Liver (tissue), 3 donors: ENCODE measurements at regions not wholly inside any gene's neighbourhood (a gene's known extent, or its start where the extent isn't known, plus 50 kb on each side); places are given as distances from the start of the nearest gene placed in this dataset.
"Not testable (repeated sequence)": the region's sequence is repeated elsewhere in the genome, so short reads cannot be mapped to it uniquely, and the experiment has no call there.

Source experiments
- FOXA1 ChIP-seq: IDR thresholded peaks from 2 replicates; pipeline ENCODE4 v1.6.1; 2016; ENCODE audit warnings: antibody characterized with exemption
- GABPA ChIP-seq, 2 donors: IDR thresholded peaks in 1 of 2; conservative IDR thresholded peaks in 1 of 2; 2 replicates each; pipeline ENCODE4 v1.6.1; 2016; ENCODE audit warnings: antibody characterized with exemption in 2 of 2, mild to moderate bottlenecking in 1 of 2, moderate library complexity in 1 of 2
- RAD21 ChIP-seq, 2 donors: IDR thresholded peaks; 2 replicates each; pipeline ENCODE4 v1.6.1; 2016; ENCODE audit warnings: antibody characterized with exemption in 2 of 2, mild to moderate bottlenecking in 2 of 2
- TAF1 ChIP-seq: conservative IDR thresholded peaks from 2 replicates; pipeline ENCODE4 v1.6.1; 2016; ENCODE audit warnings: antibody characterized with exemption, mild to moderate bottlenecking
- YY1 ChIP-seq: IDR thresholded peaks from 2 replicates; pipeline ENCODE4 v1.6.1; 2016; ENCODE audit warnings: antibody characterized with exemption, mild to moderate bottlenecking
- TF ChIP-seq, protein P1 (sequence below): fragments of 150-350 bp; IDR thresholded peaks from 2 replicates; pipeline ENCODE4 v1.5.1; 2017; ENCODE audit warnings: improper control_type of control experiment, low read depth, low read length; ENCODE audit not compliant: missing input control
- TF ChIP-seq, protein P2 (sequence below): IDR thresholded peaks from 2 replicates; pipeline ENCODE4 v1.6.1; 2016; ENCODE audit warnings: antibody characterized with exemption, mild to moderate bottlenecking
- TF ChIP-seq, protein P3 (sequence below): IDR thresholded peaks from 2 replicates; pipeline ENCODE4 v1.6.1; 2016; ENCODE audit warnings: antibody characterized with exemption
- donor health status: healthy.
- donor health status: healthy.

DNA sequence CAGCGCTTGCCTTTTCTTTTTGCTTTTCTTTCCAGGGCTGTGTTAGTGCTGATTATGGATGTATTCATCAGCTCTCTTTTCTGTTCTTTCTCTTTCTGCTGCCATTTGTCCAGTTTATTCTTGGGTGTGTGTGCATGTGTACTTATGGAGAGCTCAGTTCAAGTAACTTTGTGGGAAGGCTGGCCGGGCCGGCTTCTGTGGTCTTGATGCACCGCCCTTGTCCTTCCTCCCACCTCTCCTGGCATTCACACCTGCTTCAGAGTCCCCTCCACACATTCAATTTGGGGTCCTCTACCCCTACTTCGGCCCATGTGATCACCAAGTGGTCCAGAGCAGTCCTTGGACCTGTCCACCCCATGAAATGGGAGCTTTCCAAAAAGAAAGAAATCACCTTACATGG lies 202.7 kb downstream of the BCL2L11 start:
- TF ChIP-seq, protein P1, sequence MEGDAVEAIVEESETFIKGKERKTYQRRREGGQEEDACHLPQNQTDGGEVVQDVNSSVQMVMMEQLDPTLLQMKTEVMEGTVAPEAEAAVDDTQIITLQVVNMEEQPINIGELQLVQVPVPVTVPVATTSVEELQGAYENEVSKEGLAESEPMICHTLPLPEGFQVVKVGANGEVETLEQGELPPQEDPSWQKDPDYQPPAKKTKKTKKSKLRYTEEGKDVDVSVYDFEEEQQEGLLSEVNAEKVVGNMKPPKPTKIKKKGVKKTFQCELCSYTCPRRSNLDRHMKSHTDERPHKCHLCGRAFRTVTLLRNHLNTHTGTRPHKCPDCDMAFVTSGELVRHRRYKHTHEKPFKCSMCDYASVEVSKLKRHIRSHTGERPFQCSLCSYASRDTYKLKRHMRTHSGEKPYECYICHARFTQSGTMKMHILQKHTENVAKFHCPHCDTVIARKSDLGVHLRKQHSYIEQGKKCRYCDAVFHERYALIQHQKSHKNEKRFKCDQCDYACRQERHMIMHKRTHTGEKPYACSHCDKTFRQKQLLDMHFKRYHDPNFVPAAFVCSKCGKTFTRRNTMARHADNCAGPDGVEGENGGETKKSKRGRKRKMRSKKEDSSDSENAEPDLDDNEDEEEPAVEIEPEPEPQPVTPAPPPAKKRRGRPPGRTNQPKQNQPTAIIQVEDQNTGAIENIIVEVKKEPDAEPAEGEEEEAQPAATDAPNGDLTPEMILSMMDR: not testable (repeated sequence)
- TF ChIP-seq YY1; GABPA (IDR thresholded peaks at IDR 0.05 in 1 of 2, conservative IDR thresholded peaks at IDR 0.05 in 1 of 2); TAF1; RAD21 (IDR thresholded peaks at IDR 0.05); FOXA1: not testable (repeated sequence)
- TF ChIP-seq, protein P2, sequence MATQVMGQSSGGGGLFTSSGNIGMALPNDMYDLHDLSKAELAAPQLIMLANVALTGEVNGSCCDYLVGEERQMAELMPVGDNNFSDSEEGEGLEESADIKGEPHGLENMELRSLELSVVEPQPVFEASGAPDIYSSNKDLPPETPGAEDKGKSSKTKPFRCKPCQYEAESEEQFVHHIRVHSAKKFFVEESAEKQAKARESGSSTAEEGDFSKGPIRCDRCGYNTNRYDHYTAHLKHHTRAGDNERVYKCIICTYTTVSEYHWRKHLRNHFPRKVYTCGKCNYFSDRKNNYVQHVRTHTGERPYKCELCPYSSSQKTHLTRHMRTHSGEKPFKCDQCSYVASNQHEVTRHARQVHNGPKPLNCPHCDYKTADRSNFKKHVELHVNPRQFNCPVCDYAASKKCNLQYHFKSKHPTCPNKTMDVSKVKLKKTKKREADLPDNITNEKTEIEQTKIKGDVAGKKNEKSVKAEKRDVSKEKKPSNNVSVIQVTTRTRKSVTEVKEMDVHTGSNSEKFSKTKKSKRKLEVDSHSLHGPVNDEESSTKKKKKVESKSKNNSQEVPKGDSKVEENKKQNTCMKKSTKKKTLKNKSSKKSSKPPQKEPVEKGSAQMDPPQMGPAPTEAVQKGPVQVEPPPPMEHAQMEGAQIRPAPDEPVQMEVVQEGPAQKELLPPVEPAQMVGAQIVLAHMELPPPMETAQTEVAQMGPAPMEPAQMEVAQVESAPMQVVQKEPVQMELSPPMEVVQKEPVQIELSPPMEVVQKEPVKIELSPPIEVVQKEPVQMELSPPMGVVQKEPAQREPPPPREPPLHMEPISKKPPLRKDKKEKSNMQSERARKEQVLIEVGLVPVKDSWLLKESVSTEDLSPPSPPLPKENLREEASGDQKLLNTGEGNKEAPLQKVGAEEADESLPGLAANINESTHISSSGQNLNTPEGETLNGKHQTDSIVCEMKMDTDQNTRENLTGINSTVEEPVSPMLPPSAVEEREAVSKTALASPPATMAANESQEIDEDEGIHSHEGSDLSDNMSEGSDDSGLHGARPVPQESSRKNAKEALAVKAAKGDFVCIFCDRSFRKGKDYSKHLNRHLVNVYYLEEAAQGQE: not testable (repeated sequence)
- TF ChIP-seq, protein P3, sequence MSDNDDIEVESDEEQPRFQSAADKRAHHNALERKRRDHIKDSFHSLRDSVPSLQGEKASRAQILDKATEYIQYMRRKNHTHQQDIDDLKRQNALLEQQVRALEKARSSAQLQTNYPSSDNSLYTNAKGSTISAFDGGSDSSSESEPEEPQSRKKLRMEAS: not testable (repeated sequence)
